ENCODE measurements at regions not wholly inside any gene's neighbourhood (a gene's known extent, or its start where the extent isn't known, plus 50 kb on each side); places are given as distances from the start of the nearest gene placed in this dataset.

- no peaks in the 10 kb centered on the region for H3K27me3 ChIP-seq (ENCODE audit: insufficient read depth)
- no peak overlapping the region for H3K4me3 Mint-ChIP-seq
Observed at GRCh38 chr2:15736396-15737180, 144.9 kb downstream of the DDX1 start.

More at GRCh38 chr2:15736396-15737180, 144.9 kb downstream of the DDX1 start:
- Histone ChIP-seq H3K36me3 (ENCODE audit: insufficient read depth) (no peaks in the 10 kb centered on the region), H3K79me2 (replicated peaks; ENCODE audit: insufficient read depth) (no peaks in the 10 kb centered on the region), H3K4me3 (no peak overlapping the region), H3F3A (replicated peaks; ENCODE audit: low read depth) (no peaks in the 10 kb centered on the region), H3K4me2 (no peak overlapping the region), H3K27ac (ENCODE audit: low read depth) (no peak overlapping the region), H3K4me1 (ENCODE audit: insufficient read depth) (no peaks in the 10 kb centered on the region), H4K20me1 (replicated peaks; ENCODE audit: insufficient read depth) (no peaks in the 10 kb centered on the region), H2AFZ (no peak overlapping the region), H3K9me2 (ENCODE audit: insufficient read depth) (no peaks in the 10 kb centered on the region)
- no peak overlapping the region for H3K27ac Mint-ChIP-seq
- H3K4me1 Mint-ChIP-seq, result peaks cover 18% of the 10 kb centered on the region
- TF ChIP-seq EZH2 (IDR thresholded peaks at IDR 0.05; ENCODE audit: low read depth, unreplicated experiment), result no peak
- no peak for TF ChIP-seq ZNF114 (CRISPR knock-in tag; IDR thresholded peaks at IDR 0.05)
- no peak for TF ChIP-seq POLR2AphosphoS5 (IDR thresholded peaks at IDR 0.05; ENCODE audit: low read depth)
- no peak for TF ChIP-seq NANOG (IDR thresholded peaks at IDR 0.05; ENCODE audit: borderline replicate concordance)
- TF ChIP-seq ZNF462 (CRISPR knock-in tag; IDR thresholded peaks at IDR 0.05), result no peak
- ATAC-seq, result no peak
- no peaks in the 10 kb centered on the region for H3K36me3 Mint-ChIP-seq (ENCODE audit: low read depth)
- H3K9me3 Mint-ChIP-seq, result peaks cover 6% of the 10 kb centered on the region; the same call in 1 of the 3 replicates
- DNase-seq (ENCODE audit: low spot score), result no peak
- peaks cover 4% of the 10 kb centered on the region for H3K27me3 Mint-ChIP-seq (ENCODE audit: insufficient read depth, low read depth, poor library complexity)

Data from GM23338 (cell line).